B cell (primary cell): ENCODE measurements at regions not wholly inside any gene's neighbourhood (a gene's known extent, or its start where the extent isn't known, plus 50 kb on each side); places are given as distances from the start of the nearest gene placed in this dataset.

Experiments used
- ATAC-seq: fragments of 200-7000 bp; cut with Tn5 transposase; one replicate; pipeline ENCODE4 v1.10.0; 2021; ENCODE audit warnings: low read depth, mild to moderate bottlenecking, moderate number of reproducible peaks, moderate library complexity
- CTCF ChIA-PET: fragments of 350-600 bp; sonication (Branson Sonifier 250); formaldehyde crosslinking; loops from one replicate; lab custom pipeline; 2021; ENCODE audit warnings: antibody characterized with exemption, inconsistent platforms; lab: Charles Lee
- POLR2A ChIA-PET: fragments of 350-600 bp; sonication (Branson Sonifier 250); formaldehyde crosslinking; loops from one replicate; lab custom pipeline; 2021; ENCODE audit warnings: antibody characterized with exemption; lab: Charles Lee
- DNase-seq: peaks from one replicate; pipeline ENCODE4 v3.0.0; 2013
- H2AFZ ChIP-seq: 2 replicates; pipeline ENCODE4 v1.6.1; 2012; ENCODE audit warnings: mild to moderate bottlenecking, low read depth, low read length; ENCODE audit not compliant: insufficient read depth, poor library complexity, severe bottlenecking
- H3K27ac ChIP-seq, 2 donors: 1 replicate in 1 of 2; 2 replicates in 1 of 2; pipeline ENCODE4 v1.5.1; 2012 to 2013; ENCODE audit warnings: low read length in 2 of 2, mild to moderate bottlenecking in 2 of 2, moderate library complexity in 1 of 2
- H3K27me3 ChIP-seq, 4 experiments: fragments of 200-600 bp in 1 of 4; sonication (generic) in 1 of 4; replicated peaks in 1 of 4; 1 replicate in 2 of 4; 2 replicates in 2 of 4; pipeline versions ENCODE4 v1.6.1 to v1.7.0; 2013 to 2016; ENCODE audit warnings: low read length in 3 of 4, mild to moderate bottlenecking in 2 of 4, mixed read lengths in 1 of 4, moderate library complexity in 1 of 4; ENCODE audit not compliant: insufficient read depth in 4 of 4, control insufficient read depth in 3 of 4; ENCODE audit errors: control extremely low read depth in 1 of 4
- H3K36me3 ChIP-seq, 2 experiments: replicated peaks in 1 of 2; 1 replicate in 1 of 2; 2 replicates in 1 of 2; pipeline versions ENCODE4 v1.6.1 to v1.7.1; 2013; ENCODE audit warnings: low read length in 1 of 2; ENCODE audit not compliant: insufficient read depth in 2 of 2, control insufficient read depth in 1 of 2; ENCODE audit errors: control extremely low read depth in 1 of 2, extremely low read depth in 1 of 2
- H3K4me1 ChIP-seq, 2 donors: fragments of 200-600 bp in 1 of 2; sonication (generic) in 1 of 2; 1 replicate in 1 of 2; 2 replicates in 1 of 2; pipeline versions ENCODE4 v1.5.1 to v1.6.1; 2013 to 2017; ENCODE audit warnings: low read length in 2 of 2; ENCODE audit not compliant: control insufficient read depth in 2 of 2, insufficient read depth in 2 of 2
- H3K4me2 ChIP-seq: replicated peaks from 2 replicates; pipeline ENCODE3; 2012; ENCODE audit warnings: mild to moderate bottlenecking, low read depth, low read length; ENCODE audit not compliant: poor library complexity, severe bottlenecking
- H3K4me3 ChIP-seq, 5 experiments: fragments of 200-600 bp in 1 of 5; sonication (generic) in 1 of 5; 1 replicate in 3 of 5; 2 replicates in 2 of 5; pipeline versions ENCODE4 v1.5.1 to v1.7.0; 2011 to 2016; ENCODE audit warnings: low read length in 4 of 5, mild to moderate bottlenecking in 4 of 5, low read depth in 2 of 5, control low read depth in 1 of 5, moderate library complexity in 1 of 5; ENCODE audit not compliant: insufficient read depth in 1 of 5; ENCODE audit errors: control extremely low read depth in 1 of 5, extremely low read depth in 1 of 5
- H3K79me2 ChIP-seq: fragments of 200-600 bp; sonication (generic); one replicate; pipeline ENCODE4 v1.6.0; 2016; ENCODE audit warnings: low read length; ENCODE audit not compliant: control insufficient read depth, insufficient read depth
- H3K9ac ChIP-seq: fragments of 200-600 bp; sonication (generic); 2 replicates; pipeline ENCODE4 v1.6.1; 2017; ENCODE audit warnings: mild to moderate bottlenecking, low read length, moderate library complexity
- H3K9me3 ChIP-seq, 3 donors: one replicate each; pipeline versions ENCODE4 v1.6.1 to v1.7.1; 2013; ENCODE audit warnings: low read length in 2 of 3; ENCODE audit not compliant: control insufficient read depth in 2 of 3, insufficient read depth in 1 of 3; ENCODE audit errors: control extremely low read depth in 1 of 3
- H4K20me1 ChIP-seq: 2 replicates; pipeline ENCODE4 v1.6.0; 2012; ENCODE audit warnings: mild to moderate bottlenecking, low read length; ENCODE audit not compliant: insufficient read depth, control insufficient read depth, poor library complexity, severe bottlenecking
- H3K27ac Mint-ChIP-seq: one replicate; pipeline ENCODE4 v1.8.0; 2021; ENCODE audit warnings: mixed read lengths
- H3K27me3 Mint-ChIP-seq: one replicate; pipeline ENCODE4 v1.8.0; 2021; ENCODE audit warnings: mixed read lengths
- H3K4me1 Mint-ChIP-seq: one replicate; pipeline ENCODE4 v1.8.0; 2021; ENCODE audit warnings: mixed read lengths
- H3K4me3 Mint-ChIP-seq: one replicate; pipeline ENCODE4 v1.8.0; 2021; ENCODE audit warnings: mixed read lengths
- H3K9me3 Mint-ChIP-seq: one replicate; pipeline ENCODE4 v1.8.0; 2022; ENCODE audit warnings: mixed read lengths; ENCODE audit not compliant: insufficient read depth
- CTCF ChIP-seq: fragments of 200-600 bp; IDR thresholded peaks from one replicate; pipeline ENCODE4 v1.8.0; 2022; ENCODE audit warnings: antibody characterized with exemption, mild to moderate bottlenecking
- EZH2 ChIP-seq: IDR thresholded peaks from 2 replicates; pipeline ENCODE4 v1.6.1; 2012; ENCODE audit warnings: borderline replicate concordance, low read depth, mild to moderate bottlenecking, moderate library complexity, low read length; ENCODE audit not compliant: insufficient read depth, poor library complexity, severe bottlenecking
- WGBS: methylation state at CpG from one replicate; pipeline ENCODE4 v1.1.5; 2013; ENCODE audit warnings: missing lambda C conversion rate; ENCODE audit not compliant: insufficient coverage; 5-methylcytosine and 5-hydroxymethylcytosine counted together
- intact Hi-C: fragments of 100-400 bp; cut with micrococcal nuclease; formaldehyde crosslinking; loops from one replicate; pipeline ENCODE4 v1.10.0; 2022

GRCh38 chr12:43206396-43206795 lies 345.6 kb downstream of the ADAMTS20 start:
- ATAC-seq (no peak), DNase-seq (no peak)
- no peak overlapping the region for H3K27ac Mint-ChIP-seq
- no peak overlapping the region for H3K4me3 Mint-ChIP-seq
- H3K27ac ChIP-seq = no peak overlapping the region
- no peaks in the 10 kb centered on the region for H3K36me3 ChIP-seq
- H3K4me1 ChIP-seq = peaks cover 14 to 16% of the 10 kb centered on the region in 2 donors
- POLR2A ChIA-PET = no interaction called here
- peaks cover 16% of the 10 kb centered on the region for H3K4me1 Mint-ChIP-seq
- H3K9me3 ChIP-seq = no peaks in the 10 kb centered on the region
- CTCF ChIA-PET = no interaction called here
- H3K9ac ChIP-seq = no peak overlapping the region
- H3K27me3 Mint-ChIP-seq = no peaks in the 10 kb centered on the region
- H3K79me2 ChIP-seq = no peaks in the 10 kb centered on the region
- H3K4me3 ChIP-seq = no peak overlapping the region
- no peak for TF ChIP-seq EZH2
- no peak for TF ChIP-seq CTCF
- intact Hi-C loops = no loop called here
- no peaks in the 10 kb centered on the region for H3K9me3 Mint-ChIP-seq
- H3K27me3 ChIP-seq = no peaks in the 10 kb centered on the region
- no peaks in the 10 kb centered on the region for H4K20me1 ChIP-seq
- H2AFZ ChIP-seq = no peak overlapping the region
- H3K4me2 ChIP-seq = no peak overlapping the region

GRCh38 chr12:43198608-43199007 lies 353.4 kb downstream of the ADAMTS20 start:
- H3K27me3 Mint-ChIP-seq = peaks cover 5% of the 10 kb centered on the region

More at GRCh38 chr12:43198608-43199007, 353.4 kb downstream of the ADAMTS20 start:
- ChIA-PET CTCF (no interaction called here), POLR2A (no interaction called here)
- Histone ChIP-seq H3K79me2 (no peaks in the 10 kb centered on the region), H3K4me1 (no peaks in the 10 kb centered on the region), H3K27me3 (no peaks in the 10 kb centered on the region), H2AFZ (no peak overlapping the region), H3K4me2 (no peak overlapping the region), H4K20me1 (no peaks in the 10 kb centered on the region), H3K4me3 (no peak overlapping the region), H3K9me3 (no peaks in the 10 kb centered on the region), H3K9ac (no peak overlapping the region), H3K36me3 (no peaks in the 10 kb centered on the region), H3K27ac (no peak overlapping the region)
- H3K4me1 Mint-ChIP-seq = peaks cover 5% of the 10 kb centered on the region
- DNase-seq (no peak), ATAC-seq (no peak)
- intact Hi-C loops = no loop called here
- TF ChIP-seq EZH2 (no peak), CTCF (no peak)
- WGBS = no CpG with 5 or more reads among the region's 2 CpGs
- H3K4me3 Mint-ChIP-seq = no peak overlapping the region
- H3K9me3 Mint-ChIP-seq = no peaks in the 10 kb centered on the region
- H3K27ac Mint-ChIP-seq = no peak overlapping the region
